Astrocyte (in vitro differentiated cells and primary cell): ENCODE measurements at regions not wholly inside any gene's neighbourhood (a gene's known extent, or its start where the extent isn't known, plus 50 kb on each side); places are given as distances from the start of the nearest gene placed in this dataset.
A peak's percentile ranks its signal among the peaks of the same experiment; 100 is the strongest.

ENCODE experiments used
- DNase-seq: peaks from one replicate; pipeline ENCODE4 v3.0.0-alpha.2; 2010; ENCODE audit warnings: low read depth
- FAIRE-seq: peaks from 2 replicates; lab custom pipeline; 2011; peaks lifted over from hg19 to GRCh38; lab: Jason Lieb, UNC
- H2AFZ ChIP-seq: 2 replicates; pipeline ENCODE4 v1.6.0; 2012; ENCODE audit warnings: low read depth, low read length, inconsistent platforms
- H3K27ac ChIP-seq: 2 replicates; pipeline ENCODE4 v1.5.1; 2011; ENCODE audit warnings: low read depth, low read length, inconsistent platforms
- H3K27me3 ChIP-seq: 2 replicates; pipeline ENCODE4 v1.6.0; 2011; ENCODE audit warnings: low read length, inconsistent platforms; ENCODE audit not compliant: insufficient read depth
- H3K36me3 ChIP-seq: 2 replicates; pipeline ENCODE4 v1.5.1; 2011; ENCODE audit warnings: low read length, inconsistent platforms; ENCODE audit not compliant: insufficient read depth
- H3K4me1 ChIP-seq: 2 replicates; pipeline ENCODE4 v1.5.1; 2011; ENCODE audit warnings: low read length, inconsistent platforms; ENCODE audit not compliant: insufficient read depth
- H3K4me2 ChIP-seq: 2 replicates; pipeline ENCODE4 v1.6.0; 2012; ENCODE audit warnings: low read length, inconsistent platforms
- H3K4me3 ChIP-seq: 2 replicates; pipeline ENCODE4 v1.5.1; 2011; ENCODE audit warnings: low read depth, mild to moderate bottlenecking, low read length, inconsistent platforms; ENCODE audit not compliant: insufficient read depth
- H3K79me2 ChIP-seq: 2 replicates; pipeline ENCODE4 v1.6.0; 2012; ENCODE audit warnings: mild to moderate bottlenecking, low read length, inconsistent platforms; ENCODE audit not compliant: insufficient read depth
- H3K9ac ChIP-seq: 2 replicates; pipeline ENCODE4 v1.6.0; 2012; ENCODE audit warnings: mild to moderate bottlenecking, low read length, inconsistent platforms
- H3K9me3 ChIP-seq: 2 replicates; pipeline ENCODE4 v1.5.1; 2012; ENCODE audit warnings: low read depth, mild to moderate bottlenecking, low read length, inconsistent platforms; ENCODE audit not compliant: insufficient read depth
- H4K20me1 ChIP-seq: 2 replicates; pipeline ENCODE4 v1.6.0; 2012; ENCODE audit warnings: low read length, inconsistent platforms; ENCODE audit not compliant: insufficient read depth
- H3K27ac Mint-ChIP-seq: one replicate; pipeline ENCODE4 v1.8.0; 2021; ENCODE audit warnings: mild to moderate bottlenecking, mixed read lengths; ENCODE audit not compliant: unreplicated experiment
- H3K27me3 Mint-ChIP-seq: one replicate; pipeline ENCODE4 v1.8.0; 2021; ENCODE audit warnings: low read depth, mixed read lengths; ENCODE audit not compliant: unreplicated experiment
- H3K36me3 Mint-ChIP-seq: one replicate; pipeline ENCODE4 v1.8.0; 2021; ENCODE audit warnings: low read depth, mixed read lengths; ENCODE audit not compliant: unreplicated experiment
- H3K4me1 Mint-ChIP-seq: one replicate; pipeline ENCODE4 v1.8.0; 2021; ENCODE audit warnings: low read depth, mixed read lengths; ENCODE audit not compliant: unreplicated experiment
- H3K4me3 Mint-ChIP-seq: one replicate; pipeline ENCODE4 v1.8.0; 2021; ENCODE audit warnings: mild to moderate bottlenecking, moderate library complexity, mixed read lengths; ENCODE audit not compliant: unreplicated experiment
- H3K9me3 Mint-ChIP-seq: one replicate; pipeline ENCODE4 v1.8.0; 2021; ENCODE audit warnings: mild to moderate bottlenecking, mixed read lengths; ENCODE audit not compliant: unreplicated experiment
- CTCF ChIP-seq: IDR thresholded peaks from 2 replicates; pipeline ENCODE4 v1.5.1; 2011; ENCODE audit warnings: low read depth, mild to moderate bottlenecking, inconsistent platforms, low read length, moderate library complexity; ENCODE audit not compliant: insufficient read depth
- EZH2 ChIP-seq: IDR thresholded peaks from 2 replicates; pipeline ENCODE4 v1.6.1; 2012; ENCODE audit warnings: mild to moderate bottlenecking, low read length, inconsistent platforms; ENCODE audit not compliant: insufficient read depth

- Histone ChIP-seq H2AFZ (no peak overlapping the region), H3K4me3 (no peak overlapping the region), H4K20me1 (no peaks in the 10 kb centered on the region), H3K36me3 (no peaks in the 10 kb centered on the region), H3K9ac (no peak overlapping the region), H3K4me2 (no peak overlapping the region), H3K79me2 (no peaks in the 10 kb centered on the region), H3K27ac (no peak overlapping the region), H3K4me1 (peaks cover 4% of the 10 kb centered on the region), H3K27me3 (peaks cover 44% of the 10 kb centered on the region), H3K9me3 (no peaks in the 10 kb centered on the region)
- FAIRE-seq (no peak), DNase-seq (no peak)
- peaks cover 20% of the 10 kb centered on the region for H3K27me3 Mint-ChIP-seq
- H3K9me3 Mint-ChIP-seq = no peaks in the 10 kb centered on the region
- H3K4me3 Mint-ChIP-seq = no peak overlapping the region
- H3K36me3 Mint-ChIP-seq = no peaks in the 10 kb centered on the region
- TF ChIP-seq EZH2 (no peak), CTCF (no peak)
- H3K4me1 Mint-ChIP-seq = peaks cover 7% of the 10 kb centered on the region
- no peak overlapping the region for H3K27ac Mint-ChIP-seq
Observed at GRCh38 chr2:38463752-38464151, 86.7 kb upstream of the ATL2 start.

GRCh38 chr2:38462121-38462661 lies 85.1 kb upstream of the ATL2 start:
- peaks cover 24% of the 10 kb centered on the region for H3K27me3 Mint-ChIP-seq
- Histone ChIP-seq H3K4me1 (peaks cover 4% of the 10 kb centered on the region), H3K9ac (no peak overlapping the region), H2AFZ (no peak overlapping the region), H3K36me3 (no peaks in the 10 kb centered on the region), H3K9me3 (no peaks in the 10 kb centered on the region), H4K20me1 (no peaks in the 10 kb centered on the region), H3K4me2 (no peak overlapping the region), H3K27ac (no peak overlapping the region), H3K4me3 (no peak overlapping the region), H3K79me2 (no peaks in the 10 kb centered on the region), H3K27me3 (peaks cover 51% of the 10 kb centered on the region)
- H3K4me3 Mint-ChIP-seq = no peak overlapping the region
- no peaks in the 10 kb centered on the region for H3K36me3 Mint-ChIP-seq
- TF ChIP-seq CTCF = no peak
- no peak for TF ChIP-seq EZH2
- peaks cover 7% of the 10 kb centered on the region for H3K4me1 Mint-ChIP-seq
- DNase-seq (peak; percentile 97), FAIRE-seq (peak; percentile 90)
- peaks cover 5% of the 10 kb centered on the region for H3K9me3 Mint-ChIP-seq
- H3K27ac Mint-ChIP-seq = no peak overlapping the region

- TF ChIP-seq CTCF = no peak
- TF ChIP-seq EZH2 = no peak
- H3K27me3 Mint-ChIP-seq = peaks cover 22% of the 10 kb centered on the region
Observed at GRCh38 chr2:38461470-38461869, 84.4 kb upstream of the ATL2 start.

More at GRCh38 chr2:38461470-38461869, 84.4 kb upstream of the ATL2 start:
- Histone ChIP-seq H3K4me1 (peaks cover 4% of the 10 kb centered on the region), H2AFZ (no peak overlapping the region), H3K4me2 (no peak overlapping the region), H3K36me3 (no peaks in the 10 kb centered on the region), H3K79me2 (no peaks in the 10 kb centered on the region), H3K9ac (no peak overlapping the region), H3K4me3 (no peak overlapping the region), H4K20me1 (no peaks in the 10 kb centered on the region), H3K9me3 (no peaks in the 10 kb centered on the region), H3K27me3 (peaks cover 48% of the 10 kb centered on the region), H3K27ac (no peak overlapping the region)
- peaks cover 7% of the 10 kb centered on the region for H3K9me3 Mint-ChIP-seq
- no peak for FAIRE-seq
- no peak overlapping the region for H3K27ac Mint-ChIP-seq
- H3K36me3 Mint-ChIP-seq = no peaks in the 10 kb centered on the region
- H3K4me1 Mint-ChIP-seq = peaks cover 7% of the 10 kb centered on the region
- no peak for DNase-seq
- H3K4me3 Mint-ChIP-seq = no peak overlapping the region
